BJ (cell line): ENCODE measurements at regions not wholly inside any gene's neighbourhood (a gene's known extent, or its start where the extent isn't known, plus 50 kb on each side); places are given as distances from the start of the nearest gene placed in this dataset.

Experiments used
- CTCF ChIA-PET: fragments of 350-600 bp; formaldehyde crosslinking; extraction: SDS; loops from one replicate; lab custom pipeline; 2021; ENCODE audit warnings: antibody characterized with exemption, inconsistent platforms; lab: Yijun Ruan, JAX
- POLR2A ChIA-PET: fragments of 300-600 bp; sonication (Branson Sonifier 250); formaldehyde crosslinking; extraction: SDS; loops from one replicate; lab custom pipeline; 2021; ENCODE audit warnings: antibody characterized with exemption; lab: Charles Lee
- DNase-seq: peaks from one replicate; pipeline ENCODE4 v3.0.0-alpha.2; 2011; ENCODE audit warnings: low read depth
- H3K27me3 ChIP-seq: 2 replicates; pipeline ENCODE4 v1.6.0; 2011; ENCODE audit warnings: low read length; ENCODE audit not compliant: control insufficient read depth, insufficient read depth
- H3K36me3 ChIP-seq: 2 replicates; pipeline ENCODE4 v1.5.1; 2011; ENCODE audit warnings: low read length; ENCODE audit not compliant: control insufficient read depth, insufficient read depth
- H3K4me3 ChIP-seq: 2 replicates; pipeline ENCODE4 v1.5.1; 2011; ENCODE audit warnings: low read depth, mild to moderate bottlenecking, control low read depth, low read length
- CTCF ChIP-seq: IDR thresholded peaks from 2 replicates; pipeline ENCODE4 v1.5.1; 2011; ENCODE audit warnings: low read depth, mild to moderate bottlenecking, control low read depth, inconsistent platforms, low read length, moderate library complexity; ENCODE audit not compliant: insufficient read depth

- TF ChIP-seq CTCF: no peak
- Histone ChIP-seq H3K36me3 (no peaks in the 10 kb centered on the region), H3K4me3 (no peak overlapping the region), H3K27me3 (no peaks in the 10 kb centered on the region)
- ChIA-PET CTCF (no interaction called here), POLR2A (no interaction called here)
- DNase-seq: no peak
Observed at GRCh38 chr7:4445777-4446176, 236.3 kb upstream of the FOXK1 start.

DNA sequence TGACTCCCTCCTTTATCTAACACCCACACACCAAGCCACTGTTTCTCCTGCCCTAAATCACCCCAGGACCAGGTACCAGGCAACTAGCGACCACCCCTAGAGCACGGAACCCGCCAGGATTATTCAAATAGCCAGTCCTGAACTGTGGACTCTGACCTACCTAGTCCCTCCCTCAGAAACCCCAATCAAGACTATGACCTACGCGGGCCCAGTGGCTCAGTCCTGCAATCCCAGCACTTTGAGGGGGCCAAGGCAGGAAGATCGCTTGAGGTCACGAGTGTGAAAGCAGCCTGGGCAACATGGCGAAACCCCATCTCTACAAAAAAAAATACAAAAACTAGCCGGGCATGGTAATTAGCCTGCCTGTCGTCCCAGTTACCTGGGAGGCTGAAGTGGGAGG, 232.8 kb upstream of the FOXK1 start:
- POLR2A ChIA-PET: no interaction called here
- H3K27me3 ChIP-seq: no peaks in the 10 kb centered on the region
- no peak for TF ChIP-seq CTCF
- H3K36me3 ChIP-seq: no peaks in the 10 kb centered on the region
- no peak overlapping the region for H3K4me3 ChIP-seq
- CTCF ChIA-PET: no interaction called here
- DNase-seq: no peak

DNA sequence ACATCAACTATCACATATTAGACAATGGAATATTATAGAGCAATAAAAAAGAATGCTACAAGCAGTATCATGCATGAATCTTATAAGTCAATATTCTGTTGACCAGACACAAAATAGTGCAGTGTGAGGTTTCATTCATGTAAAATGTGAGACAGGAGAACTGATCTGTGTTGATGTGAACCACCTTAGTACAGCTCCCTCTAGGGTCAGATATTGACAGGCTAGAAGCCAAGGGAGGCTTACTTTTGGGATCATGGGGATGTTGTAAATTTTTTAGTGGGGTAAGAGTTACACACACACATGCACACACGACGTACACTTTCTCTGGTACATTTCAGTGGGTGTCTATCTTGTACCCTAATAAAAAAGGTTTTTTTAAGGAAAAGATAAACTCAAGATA, 231.6 kb upstream of the FOXK1 start:
- DNase-seq: no peak
- ChIA-PET CTCF (no interaction called here), POLR2A (no interaction called here)
- TF ChIP-seq CTCF: no peak
- Histone ChIP-seq H3K4me3 (no peak overlapping the region), H3K36me3 (no peaks in the 10 kb centered on the region), H3K27me3 (no peaks in the 10 kb centered on the region)

GRCh38 chr7:4460597-4460996, 221.5 kb upstream of the FOXK1 start:
- Histone ChIP-seq H3K36me3 (no peaks in the 10 kb centered on the region), H3K27me3 (no peaks in the 10 kb centered on the region), H3K4me3 (no peak overlapping the region)
- ChIA-PET POLR2A (no interaction called here), CTCF (no interaction called here)
- no peak for DNase-seq
- TF ChIP-seq CTCF: no peak

DNA sequence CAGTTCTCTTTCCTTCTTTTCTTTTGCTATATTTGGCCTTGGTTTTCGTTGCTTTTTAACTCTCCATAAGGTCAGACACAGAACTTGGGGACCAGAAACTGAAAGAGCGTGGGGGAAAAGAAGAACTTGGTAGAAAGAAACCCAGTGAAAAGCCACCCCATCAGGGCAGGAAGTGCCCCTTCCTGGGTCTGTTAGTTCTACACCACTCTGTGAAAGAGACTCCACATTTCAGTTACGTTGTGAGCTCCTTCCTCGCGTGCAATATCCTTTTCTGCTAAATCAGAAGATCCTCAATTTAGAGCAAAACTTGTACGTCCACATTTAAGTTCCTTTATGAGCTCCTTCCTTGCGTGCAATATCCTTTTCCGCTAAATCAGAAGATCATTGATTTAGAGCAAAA, 220.6 kb upstream of the FOXK1 start:
- no peaks in the 10 kb centered on the region for H3K36me3 ChIP-seq
- ChIA-PET POLR2A (no interaction called here), CTCF (no interaction called here)
- no peak for DNase-seq
- no peaks in the 10 kb centered on the region for H3K27me3 ChIP-seq
- no peak overlapping the region for H3K4me3 ChIP-seq
- TF ChIP-seq CTCF: no peak
